ENCODE measurements at regions not wholly inside any gene's neighbourhood (a gene's known extent, or its start where the extent isn't known, plus 50 kb on each side); places are given as distances from the start of the nearest gene placed in this dataset.

GRCh38 chr12:98244136-98244535 lies 271.3 kb upstream of the TMPO start:
- H3K4me3 ChIP-seq (ENCODE audit: low read depth, low read length) = no peak overlapping the region
- DNase-seq (ENCODE audit: low read depth) = no peak
- no peak for TF ChIP-seq CTCF (IDR thresholded peaks at IDR 0.05; ENCODE audit: insufficient read depth, low read depth, low read length)

GRCh38 chr12:98253207-98254037 lies 262.0 kb upstream of the TMPO start:
- H3K4me3 ChIP-seq (ENCODE audit: low read depth, low read length) = no peak overlapping the region
- DNase-seq (ENCODE audit: low read depth) = no peak
- no peak for TF ChIP-seq CTCF (IDR thresholded peaks at IDR 0.05; ENCODE audit: insufficient read depth, low read depth, low read length)

GRCh38 chr12:98256830-98257229 lies 258.6 kb upstream of the TMPO start:
- H3K4me3 ChIP-seq (ENCODE audit: low read depth, low read length) = no peak overlapping the region
- DNase-seq (ENCODE audit: low read depth) = no peak
- no peak for TF ChIP-seq CTCF (IDR thresholded peaks at IDR 0.05; ENCODE audit: insufficient read depth, low read depth, low read length)

- no peak overlapping the region for H3K4me3 ChIP-seq (ENCODE audit: low read depth, low read length)
- TF ChIP-seq CTCF (IDR thresholded peaks at IDR 0.05; ENCODE audit: insufficient read depth, low read depth, low read length) = no peak
- DNase-seq (ENCODE audit: low read depth) = no peak
These were observed 255.7 kb upstream of the TMPO start for GRCh38 chr12:98259693-98260092.

- no peak for DNase-seq (ENCODE audit: low read depth)
- H3K4me3 ChIP-seq (ENCODE audit: low read depth, low read length) = no peak overlapping the region
- TF ChIP-seq CTCF (IDR thresholded peaks at IDR 0.05; ENCODE audit: insufficient read depth, low read depth, low read length) = no peak
These were observed 255.1 kb upstream of the TMPO start for GRCh38 chr12:98260276-98260675.

- no peak overlapping the region for H3K4me3 ChIP-seq (ENCODE audit: low read depth, low read length)
- TF ChIP-seq CTCF (IDR thresholded peaks at IDR 0.05; ENCODE audit: insufficient read depth, low read depth, low read length) = no peak
- no peak for DNase-seq (ENCODE audit: low read depth)
These were observed 252.5 kb upstream of the TMPO start for GRCh38 chr12:98262902-98263301.

Data from fibroblast of villous mesenchyme (primary cell).